ENCODE measurements at regions not wholly inside any gene's neighbourhood (a gene's known extent, or its start where the extent isn't known, plus 50 kb on each side); places are given as distances from the start of the nearest gene placed in this dataset.
"Not testable (repeated sequence)": the region's sequence is repeated elsewhere in the genome, so short reads cannot be mapped to it uniquely, and the experiment has no call there.

- not testable (repeated sequence) for DNase-seq (ENCODE audit: low spot score)
Measured at GRCh38 chr22:15835729-15836128, 145.9 kb downstream of the POTEH start.

- DNase-seq (ENCODE audit: low spot score): not testable (repeated sequence)
Measured at GRCh38 chr22:15849772-15850171, 159.9 kb downstream of the POTEH start.

- peak; percentile 1 for DNase-seq (ENCODE audit: low spot score)
Measured at GRCh38 chr22:15853716-15854373, 164.0 kb downstream of the POTEH start.

- not testable (repeated sequence) for DNase-seq (ENCODE audit: low spot score)
Measured at GRCh38 chr22:15854421-15854820, 164.6 kb downstream of the POTEH start.

GRCh38 chr22:15854978-15855377, 165.2 kb downstream of the POTEH start:
- DNase-seq (ENCODE audit: low spot score): not testable (repeated sequence)

GRCh38 chr22:15880926-15881325, 191.1 kb downstream of the POTEH start:
- DNase-seq (ENCODE audit: low spot score): not testable (repeated sequence)

- not testable (repeated sequence) for DNase-seq (ENCODE audit: low spot score)
Measured at GRCh38 chr22:15904326-15904725, 214.5 kb downstream of the POTEH start.

GRCh38 chr22:15911704-15912103, 221.9 kb downstream of the POTEH start:
- not testable (repeated sequence) for DNase-seq (ENCODE audit: low spot score)

- DNase-seq (ENCODE audit: low spot score): not testable (repeated sequence)
Measured at GRCh38 chr22:15919120-15919519, 229.3 kb downstream of the POTEH start.

GRCh38 chr22:15920941-15921340, 231.1 kb downstream of the POTEH start:
- DNase-seq (ENCODE audit: low spot score): not testable (repeated sequence)

- not testable (repeated sequence) for DNase-seq (ENCODE audit: low spot score)
Measured at GRCh38 chr22:15922132-15922531, 232.3 kb downstream of the POTEH start.

GRCh38 chr22:15922666-15923065, 232.8 kb downstream of the POTEH start:
- not testable (repeated sequence) for DNase-seq (ENCODE audit: low spot score)

- DNase-seq (ENCODE audit: low spot score): not testable (repeated sequence)
Measured at GRCh38 chr22:15924820-15925219, 235.0 kb downstream of the POTEH start.

- not testable (repeated sequence) for DNase-seq (ENCODE audit: low spot score)
Measured at GRCh38 chr22:15927172-15927571, 237.3 kb downstream of the POTEH start.

Small RNA genes in the stretch of these regions (small RNA-seq; reads per million reads assigned to genes)
- 0 reads per million in 2 experiments for gene AP000522.1

All from SK-N-DZ (cell line).